K562 (cell line): ENCODE measurements at regions not wholly inside any gene's neighbourhood (a gene's known extent, or its start where the extent isn't known, plus 50 kb on each side); places are given as distances from the start of the nearest gene placed in this dataset.
"Not testable (repeated sequence)": the region's sequence is repeated elsewhere in the genome, so short reads cannot be mapped to it uniquely, and the experiment has no call there.

ENCODE experiments used
- ATAC-seq: fragments of 200-7000 bp; cut with Tn5 transposase; 3 replicates; pipeline ENCODE4 v1.9.1; 2020; ENCODE audit warnings: moderate library complexity
- BruUV-seq: library from RNA; stranded (reverse); fragments of 400-500 nt; replicated peaks from 2 replicates; lab custom pipeline; 2021; lab: Mats Ljungman, UMichigan
- CTCF ChIA-PET: fragments of 300-600 bp; formaldehyde crosslinking; extraction: SDS; loops from one replicate; lab custom pipeline; 2021; ENCODE audit warnings: low intra/inter-chr PET ratio; lab: Yijun Ruan, JAX
- POLR2A ChIA-PET: fragments of 300-600, 350-650 bp; sonication (Branson Sonifier 250); formaldehyde crosslinking; extraction: SDS; loops from one replicate; lab custom pipeline; 2021; ENCODE audit warnings: antibody characterized with exemption, inconsistent platforms; lab: Yijun Ruan, JAX
- DNase-seq, 4 experiments: peaks; one replicate each; pipeline versions ENCODE4 v3.0.0 to v3.0.0-alpha.2; 2011 to 2018; ENCODE audit warnings: low spot score in 3 of 4, mixed read lengths in 3 of 4; ENCODE audit errors: extremely low read depth in 1 of 4
- FAIRE-seq: peaks from 2 replicates; lab custom pipeline; 2011; peaks lifted over from hg19 to GRCh38; lab: Jason Lieb, UNC
- H2AFZ ChIP-seq: 2 replicates; pipeline ENCODE4 v1.6.0; 2011; ENCODE audit warnings: low read depth, low read length, control low read depth, inconsistent platforms
- H3K27ac ChIP-seq: fragments of 200-600 bp; 3 replicates; pipeline ENCODE4 v1.8.0; 2011; ENCODE audit warnings: low read depth, mild to moderate bottlenecking, control low read depth, inconsistent platforms, low read length, moderate library complexity, mixed read lengths; ENCODE audit errors: extremely low read depth
- H3K27me3 ChIP-seq, 2 experiments: fragments of 300-600 bp in 1 of 2; 2 replicates in 1 of 2; 3 replicates in 1 of 2; pipeline versions ENCODE4 v1.6.0 to v1.8.0; 2011; ENCODE audit warnings: inconsistent platforms in 2 of 2, low read length in 2 of 2, mild to moderate bottlenecking in 1 of 2, mixed read lengths in 1 of 2, moderate library complexity in 1 of 2; ENCODE audit not compliant: control insufficient read depth in 2 of 2, insufficient read depth in 2 of 2
- H3K36me3 ChIP-seq: fragments of 300-600 bp; 3 replicates; pipeline ENCODE4 v1.8.0; 2011; ENCODE audit warnings: mild to moderate bottlenecking, low read length, inconsistent platforms; ENCODE audit not compliant: control insufficient read depth, insufficient read depth
- H3K4me1 ChIP-seq, 2 experiments: fragments of 200-600 bp in 1 of 2; replicated peaks in 1 of 2; 2 replicates in 1 of 2; 3 replicates in 1 of 2; pipeline versions ENCODE4 v1.5.1 to v1.8.0; 2011; ENCODE audit warnings: inconsistent platforms in 2 of 2, low read length in 2 of 2, mild to moderate bottlenecking in 1 of 2, mixed read lengths in 1 of 2, moderate library complexity in 1 of 2; ENCODE audit not compliant: control insufficient read depth in 2 of 2, insufficient read depth in 2 of 2
- H3K4me2 ChIP-seq: 2 replicates; pipeline ENCODE4 v1.6.1; 2011; ENCODE audit warnings: low read length, control low read depth, inconsistent platforms, mixed read lengths; ENCODE audit not compliant: insufficient read depth
- H3K4me3 ChIP-seq: fragments of 200-600 bp; sonication (generic), shearing (Covaris generic); 2 replicates; pipeline ENCODE4 v1.5.1; 2016; ENCODE audit warnings: control low read depth, inconsistent platforms
- H3K79me2 ChIP-seq: fragments of 200-600 bp; 3 replicates; pipeline ENCODE4 v1.8.0; 2011; ENCODE audit warnings: low read length, inconsistent platforms; ENCODE audit not compliant: control insufficient read depth, insufficient read depth
- H3K9ac ChIP-seq, 2 experiments: 2 replicates each; pipeline versions ENCODE4 v1.6.0 to v1.6.1; 2011; ENCODE audit warnings: low read depth in 2 of 2, low read length in 2 of 2, control low read depth in 1 of 2, inconsistent platforms in 1 of 2, mild to moderate bottlenecking in 1 of 2, mixed read lengths in 1 of 2; ENCODE audit not compliant: insufficient read depth in 1 of 2
- H3K9me1 ChIP-seq: one replicate; pipeline ENCODE4 v1.6.0; 2011; ENCODE audit warnings: inconsistent platforms, mild to moderate bottlenecking, low read length, moderate library complexity; ENCODE audit not compliant: control insufficient read depth, insufficient read depth
- H3K9me3 ChIP-seq: replicated peaks from 2 replicates; pipeline ENCODE4 v1.5.1; 2011; ENCODE audit warnings: low read depth, low read length, inconsistent platforms; ENCODE audit not compliant: control insufficient read depth, insufficient read depth
- H4K20me1 ChIP-seq: replicated peaks from 2 replicates; pipeline ENCODE4 v1.6.1; 2011; ENCODE audit warnings: low read length, inconsistent platforms, mixed read lengths; ENCODE audit not compliant: control insufficient read depth, insufficient read depth
- POLR2G ChIP-seq: fragments of 200-400 bp; formaldehyde crosslinking; IDR thresholded peaks from 2 replicates; pipeline ENCODE4 v1.6.1; 2017; ENCODE audit warnings: low read depth, mild to moderate bottlenecking, antibody characterized with exemption, low read length, moderate library complexity
- RBFOX2 ChIP-seq: fragments of 200-400 bp; formaldehyde crosslinking; IDR thresholded peaks from 2 replicates; pipeline ENCODE4 v1.6.1; 2017; ENCODE audit warnings: low read depth, mild to moderate bottlenecking, low read length, moderate library complexity
- WGBS: fragments of 100-300 bp; shearing (Covaris generic); methylation state at CpG from one replicate; pipeline ENCODE4 v1.1.6; 2016; ENCODE audit warnings: low coverage, mixed read lengths; ENCODE audit not compliant: insufficient coverage; ENCODE audit errors: missing lambda C conversion rate; 5-methylcytosine and 5-hydroxymethylcytosine counted together
- in situ Hi-C: fragments of 300-500 bp; cut with MboI; formaldehyde crosslinking; loops from 4 replicates; pipeline ENCODE4 v1.15.0; 2018; ENCODE audit warnings: inconsistent platforms, mixed read lengths
- intact Hi-C: fragments of 100-400 bp; cut with micrococcal nuclease; formaldehyde crosslinking; loops from 2 replicates; pipeline ENCODE4 v1.14.2; 2022

- POLR2A ChIA-PET, H3K79me2 ChIP-seq, CTCF ChIA-PET, H3K4me2 ChIP-seq, BruUV-seq, H3K36me3 ChIP-seq, intact Hi-C loops, H2AFZ ChIP-seq, FAIRE-seq, DNase-seq, H3K9me3 ChIP-seq, in situ Hi-C loops, H3K27me3 ChIP-seq, H3K4me3 ChIP-seq, ATAC-seq, H3K4me1 ChIP-seq, H3K27ac ChIP-seq, H4K20me1 ChIP-seq, H3K9me1 ChIP-seq, H3K9ac ChIP-seq: not testable (repeated sequence)
- WGBS, result 91% methylated on average over 5 of the region's 14 CpGs
Observed at GRCh38 chr2:89584046-89584445, 892.6 kb downstream of the RPIA start.

- no CpG with 5 or more reads among the region's 21 CpGs for WGBS
- BruUV-seq, result TSS peak; percentile 86
- H4K20me1 ChIP-seq, FAIRE-seq, H2AFZ ChIP-seq, H3K9me1 ChIP-seq, POLR2A ChIA-PET, ATAC-seq, H3K27ac ChIP-seq, CTCF ChIA-PET, intact Hi-C loops, H3K4me1 ChIP-seq, H3K9me3 ChIP-seq, H3K79me2 ChIP-seq, H3K27me3 ChIP-seq, DNase-seq, in situ Hi-C loops, H3K4me2 ChIP-seq, H3K36me3 ChIP-seq: not testable (repeated sequence)
- TF ChIP-seq POLR2G, result 0 out of 2 replicates have a peak, but pooled peaks have one; percentile 52
- peak; percentile 48; the same call in 1 of the 2 replicates for TF ChIP-seq RBFOX2
- peak overlapping the region; percentile 44 for H3K4me3 ChIP-seq
- H3K9ac ChIP-seq, result peak overlapping the region in 1 of 2 experiments; percentile 38; a peak in 2 of 4 replicates
Observed at GRCh38 chr2:89584868-89585557, 893.5 kb downstream of the RPIA start.
